ENCODE measurements at regions not wholly inside any gene's neighbourhood (a gene's known extent, or its start where the extent isn't known, plus 50 kb on each side); places are given as distances from the start of the nearest gene placed in this dataset.

- TF ChIP-seq CTCF (IDR thresholded peaks at IDR 0.05), result no peak
- TF ChIP-seq POLR2A (IDR thresholded peaks at IDR 0.05), result no peak
Observed at GRCh38 chr3:30549600-30549999, 56.8 kb upstream of the TGFBR2 start.
